GF-D8 (cell line): ENCODE measurements at regions not wholly inside any gene's neighbourhood (a gene's known extent, or its start where the extent isn't known, plus 50 kb on each side); places are given as distances from the start of the nearest gene placed in this dataset.

Source experiments
- DNase-seq: peaks from one replicate; lab custom pipeline; 2025; lab: John Stamatoyannopoulos, UW

DNA sequence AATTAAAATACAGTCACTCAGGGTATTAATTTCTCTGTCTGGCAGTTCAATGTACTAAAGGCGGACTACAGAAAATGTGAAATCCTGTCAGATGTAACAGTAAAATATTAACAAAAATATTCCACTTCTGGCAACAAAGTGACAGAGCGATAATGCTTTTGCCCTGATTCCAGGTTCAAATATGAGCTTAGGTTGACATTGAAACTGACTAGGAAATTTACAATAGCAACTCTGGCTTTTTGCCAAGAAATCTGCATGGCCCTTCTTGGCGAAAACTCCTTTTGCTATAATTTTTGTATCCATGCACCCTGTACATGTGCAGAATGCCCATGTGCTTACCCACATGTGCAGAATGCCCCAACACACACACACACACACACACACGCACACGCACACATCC is 552.2 kb downstream of the MDFIC start:
- no peak for DNase-seq

- DNase-seq: no peak
These were observed 550.0 kb downstream of the MDFIC start for GRCh38 chr7:115471891-115472290.

- DNase-seq: no peak
These were observed 540.6 kb downstream of the MDFIC start for GRCh38 chr7:115462301-115463015.

DNA sequence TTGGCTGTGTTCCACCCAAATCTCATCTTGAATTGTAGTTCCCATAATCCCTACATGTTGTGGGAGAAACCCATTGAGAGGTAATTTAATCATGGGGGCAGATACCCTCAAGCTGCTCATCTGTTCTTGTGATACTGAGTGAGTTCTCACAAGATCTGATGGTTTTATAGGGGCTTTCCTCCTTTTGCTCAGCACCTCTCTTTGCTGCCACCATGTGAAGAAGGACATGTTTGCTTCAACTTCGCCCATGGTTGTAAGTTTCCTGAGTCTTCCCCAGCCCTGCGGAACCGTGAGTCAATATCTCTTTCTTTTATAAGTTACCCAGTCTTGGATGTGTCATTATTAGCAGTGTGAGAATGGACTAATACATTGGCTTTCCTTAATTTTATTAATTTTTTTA is 527.8 kb downstream of the MDFIC start:
- no peak for DNase-seq

GRCh38 chr7:115447495-115447894 is 525.6 kb downstream of the MDFIC start:
- no peak for DNase-seq

DNA sequence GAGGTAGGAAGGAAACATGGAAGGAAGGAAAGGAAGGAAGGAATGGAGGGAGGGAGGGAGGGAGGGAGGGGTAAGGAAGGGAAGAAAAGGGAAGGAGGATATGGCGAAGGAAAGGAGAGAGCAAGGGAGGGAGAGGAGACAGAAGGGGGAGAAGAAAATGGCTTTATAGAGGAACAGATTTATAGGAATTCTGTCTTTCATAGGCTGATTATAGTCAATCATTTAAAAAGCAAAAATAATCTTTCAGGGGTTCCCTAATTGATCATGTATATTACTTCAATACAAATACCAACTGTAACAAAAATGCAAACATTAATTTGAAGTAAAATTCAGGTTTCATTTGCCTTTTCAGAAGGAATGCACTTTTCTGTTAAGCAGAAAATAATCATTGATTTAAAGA is 519.1 kb downstream of the MDFIC start:
- no peak for DNase-seq

DNA sequence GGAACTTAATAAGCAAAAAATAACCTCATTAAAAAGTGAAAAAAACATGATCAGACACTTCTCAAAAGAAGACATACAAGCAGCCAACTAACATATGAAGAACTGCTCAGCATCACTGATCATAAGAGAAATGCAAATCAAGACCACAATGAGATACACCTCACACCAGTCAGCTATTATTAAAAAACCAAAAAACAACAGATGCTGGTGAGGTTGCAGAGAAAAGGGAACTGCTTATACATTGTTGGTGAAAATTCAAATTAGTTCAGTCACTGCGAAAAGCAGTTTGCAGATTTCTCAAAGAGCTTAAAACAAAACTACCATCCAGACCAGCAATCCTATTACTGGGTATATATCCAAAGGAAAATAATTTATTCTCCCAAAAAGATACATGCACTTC is 513.3 kb downstream of the MDFIC start:
- DNase-seq: no peak

- no peak for DNase-seq
These were observed 508.0 kb downstream of the MDFIC start for GRCh38 chr7:115429918-115430317.

DNA sequence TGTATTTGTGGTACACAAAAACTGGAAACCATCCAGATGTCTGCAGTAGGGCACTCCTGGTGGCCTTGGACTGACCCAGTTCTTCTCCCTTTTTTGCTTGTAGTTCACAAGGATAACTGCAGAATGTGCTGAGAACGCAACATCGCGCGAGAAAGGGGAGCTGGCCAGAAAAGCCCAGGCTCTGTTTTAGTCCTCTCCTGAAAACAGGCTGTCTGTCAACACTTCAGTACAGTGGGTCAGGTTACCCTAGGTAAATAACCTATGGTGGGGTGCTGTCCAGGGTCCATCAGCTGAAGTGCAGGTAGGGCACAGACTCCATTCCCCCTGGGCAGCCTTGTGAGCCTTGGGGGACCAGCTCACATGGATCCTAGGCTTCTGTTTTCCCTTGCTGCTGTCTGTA is 495.8 kb downstream of the MDFIC start:
- DNase-seq: no peak

- DNase-seq: peak; percentile 67
These were observed 489.2 kb downstream of the MDFIC start for GRCh38 chr7:115410972-115411686.

- DNase-seq: peak; percentile 69
These were observed 488.5 kb downstream of the MDFIC start for GRCh38 chr7:115410434-115410820.

GRCh38 chr7:115409682-115410433 is 488.0 kb downstream of the MDFIC start:
- DNase-seq: no peak

- no peak for DNase-seq
These were observed 484.3 kb downstream of the MDFIC start for GRCh38 chr7:115406219-115406618.

GRCh38 chr7:115387137-115387536 is 465.2 kb downstream of the MDFIC start:
- no peak for DNase-seq

GRCh38 chr7:115379321-115379720 is 457.4 kb downstream of the MDFIC start:
- no peak for DNase-seq

GRCh38 chr7:115368998-115369397 is 447.1 kb downstream of the MDFIC start:
- no peak for DNase-seq

- DNase-seq: no peak
These were observed 442.0 kb downstream of the MDFIC start for GRCh38 chr7:115363916-115364315.

DNA sequence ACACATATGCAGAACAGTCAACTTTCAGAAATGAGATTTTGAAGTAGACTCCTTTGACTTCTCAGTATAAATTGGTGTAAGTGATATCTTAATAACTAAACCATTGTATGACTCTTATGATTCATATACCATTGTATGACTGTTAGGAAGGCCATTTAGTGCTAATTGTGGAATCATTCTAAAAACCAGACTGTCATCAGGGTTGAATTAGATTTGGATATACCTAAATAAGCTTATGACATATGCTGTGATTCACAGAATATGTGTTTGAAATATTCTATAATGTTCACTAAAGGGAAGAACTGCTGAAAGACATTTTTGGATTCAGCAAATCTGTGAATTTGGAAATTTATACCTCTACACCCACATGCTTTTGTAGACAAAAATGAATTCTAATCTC is 438.1 kb downstream of the MDFIC start:
- DNase-seq: no peak

DNA sequence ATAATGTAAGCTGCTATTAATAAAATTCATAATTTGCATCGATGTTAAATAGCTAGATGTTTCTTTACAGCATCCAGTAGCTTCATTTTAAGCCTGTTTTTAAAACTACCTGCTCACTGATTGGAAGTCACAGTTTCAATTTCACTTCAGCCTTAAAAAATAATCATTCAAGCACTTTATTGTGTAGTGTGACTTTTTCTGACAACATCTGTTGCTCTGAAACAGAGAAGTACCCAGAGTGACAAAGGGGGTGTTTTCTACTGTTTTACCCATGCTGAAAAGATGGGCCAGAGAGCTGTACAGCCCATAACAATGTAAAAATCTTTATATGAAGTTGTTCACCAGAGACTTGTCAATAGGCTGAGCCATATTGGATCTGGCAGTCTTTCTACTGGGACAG is 437.2 kb downstream of the MDFIC start:
- DNase-seq: no peak

DNA sequence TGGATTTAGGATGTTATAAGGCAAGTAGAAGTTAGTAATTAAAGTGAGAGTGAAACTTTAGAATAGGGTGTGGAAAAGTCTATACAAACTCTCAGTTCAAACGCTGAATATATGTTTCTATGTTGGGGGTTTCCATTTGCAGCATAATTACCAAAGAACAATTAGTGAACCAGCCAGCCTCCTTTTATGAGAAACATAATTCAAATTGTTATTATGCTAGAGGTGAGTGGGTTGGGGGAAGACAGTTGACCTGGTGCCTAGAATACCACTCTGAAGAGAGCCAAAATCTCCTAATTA is 435.8 kb downstream of the MDFIC start:
- DNase-seq: no peak

GRCh38 chr7:115356999-115357702 is 435.3 kb downstream of the MDFIC start:
- no peak for DNase-seq

GRCh38 chr7:115356139-115356746 is 434.3 kb downstream of the MDFIC start:
- no peak for DNase-seq
